Fibroblast of skin of left biceps (primary cell): ENCODE measurements at regions not wholly inside any gene's neighbourhood (a gene's known extent, or its start where the extent isn't known, plus 50 kb on each side); places are given as distances from the start of the nearest gene placed in this dataset.

Experiments used
- DNase-seq, 2 experiments: peaks; one replicate each; pipeline ENCODE4 v3.0.0-alpha.2; 2013; ENCODE audit warnings: low read depth in 2 of 2

DNA sequence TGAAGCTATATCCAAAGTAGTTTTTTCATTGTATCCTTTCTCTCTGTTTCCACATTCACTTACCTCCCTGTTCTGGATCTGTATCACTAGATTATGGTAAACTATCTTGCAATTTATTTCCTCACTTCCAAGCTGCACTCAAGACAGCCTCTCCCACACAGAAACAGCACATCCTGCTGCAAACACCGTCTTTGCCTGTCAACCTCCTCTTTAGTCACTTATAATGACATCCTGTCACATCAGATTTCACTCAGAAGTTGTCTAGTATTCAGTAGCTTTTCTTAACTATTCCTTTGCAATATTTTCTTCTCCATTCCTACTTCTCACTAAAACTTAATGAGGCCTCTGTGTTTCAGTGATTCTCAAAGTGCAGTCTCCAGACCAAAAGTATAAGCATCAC is 490.8 kb downstream of the IGSF11 start:
- no peak for DNase-seq

DNA sequence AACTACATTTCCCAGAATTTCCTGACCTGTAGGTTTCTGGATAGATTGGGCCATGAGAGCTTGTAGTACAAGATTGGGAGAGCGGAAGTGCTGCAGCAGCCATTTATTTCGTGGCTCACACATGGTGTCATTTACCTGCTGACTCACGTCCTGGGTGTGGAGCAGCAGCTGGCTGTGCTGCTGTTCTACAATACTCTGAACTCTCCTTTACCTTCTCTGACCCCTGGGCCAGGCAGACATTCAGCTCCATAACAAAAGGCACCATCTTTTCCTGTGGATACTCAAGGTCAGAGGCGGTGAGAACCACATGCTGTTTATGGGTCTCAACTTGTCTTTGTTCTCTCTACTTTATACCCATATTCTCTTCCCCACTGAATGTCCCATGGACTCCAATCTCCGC is 490.2 kb downstream of the IGSF11 start:
- DNase-seq: no peak

DNA sequence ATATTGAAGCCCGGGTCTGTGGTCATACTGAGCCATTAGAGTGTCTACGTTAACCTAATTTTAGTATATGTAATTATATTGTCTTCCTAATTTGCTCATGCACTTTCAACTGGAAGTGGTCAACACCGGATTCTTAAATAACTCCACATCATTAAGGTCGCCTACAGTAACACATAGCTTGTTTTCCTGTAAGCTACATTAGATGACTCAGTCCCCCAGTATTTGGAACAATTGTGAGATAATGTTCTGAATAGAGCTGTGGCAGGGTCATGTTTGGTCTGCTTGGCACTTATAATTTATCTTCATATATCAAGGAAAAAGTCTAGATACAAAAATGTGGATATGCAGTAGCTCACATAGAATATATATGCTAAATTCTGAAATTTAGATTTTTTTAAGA is 486.2 kb downstream of the IGSF11 start:
- DNase-seq: no peak

DNA sequence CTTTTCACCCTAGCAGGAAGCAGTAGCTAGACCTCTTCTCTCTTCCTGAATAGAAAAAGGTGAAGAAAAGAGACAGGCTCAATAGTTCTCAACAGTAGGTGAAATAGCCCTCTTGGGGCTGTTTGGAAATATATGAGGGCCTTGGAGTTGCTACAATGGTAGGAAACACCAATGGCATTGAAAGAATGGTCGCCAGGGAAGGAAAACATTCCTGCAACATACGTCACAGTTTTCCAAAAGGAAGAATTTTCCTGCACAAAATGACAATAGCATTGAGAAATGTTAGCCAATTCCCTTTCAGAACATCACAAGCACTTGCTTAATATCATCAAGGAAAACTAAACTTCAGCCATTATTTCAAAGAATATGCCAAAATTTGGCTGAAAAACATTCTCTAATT is 484.5 kb downstream of the IGSF11 start:
- DNase-seq: no peak

DNA sequence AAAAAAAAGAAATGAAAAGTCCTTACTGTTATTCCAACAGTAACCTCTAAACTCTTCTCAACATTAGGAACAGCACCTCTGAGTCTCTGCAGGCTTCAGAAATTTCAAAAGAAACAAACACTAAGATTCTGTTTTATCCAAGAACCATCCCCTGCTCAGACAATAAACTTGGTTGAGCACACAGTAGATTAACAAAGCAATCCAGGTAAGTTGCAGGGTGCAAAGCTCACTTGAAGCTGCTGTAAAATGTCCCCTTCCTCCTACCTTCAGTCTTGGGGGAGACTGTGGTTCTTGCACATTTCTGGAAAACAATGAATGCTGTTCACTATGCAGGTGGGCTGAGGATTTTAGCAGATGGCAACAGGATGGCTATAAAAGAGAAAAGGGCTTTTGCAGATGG is 484.1 kb downstream of the IGSF11 start:
- no peak for DNase-seq

DNA sequence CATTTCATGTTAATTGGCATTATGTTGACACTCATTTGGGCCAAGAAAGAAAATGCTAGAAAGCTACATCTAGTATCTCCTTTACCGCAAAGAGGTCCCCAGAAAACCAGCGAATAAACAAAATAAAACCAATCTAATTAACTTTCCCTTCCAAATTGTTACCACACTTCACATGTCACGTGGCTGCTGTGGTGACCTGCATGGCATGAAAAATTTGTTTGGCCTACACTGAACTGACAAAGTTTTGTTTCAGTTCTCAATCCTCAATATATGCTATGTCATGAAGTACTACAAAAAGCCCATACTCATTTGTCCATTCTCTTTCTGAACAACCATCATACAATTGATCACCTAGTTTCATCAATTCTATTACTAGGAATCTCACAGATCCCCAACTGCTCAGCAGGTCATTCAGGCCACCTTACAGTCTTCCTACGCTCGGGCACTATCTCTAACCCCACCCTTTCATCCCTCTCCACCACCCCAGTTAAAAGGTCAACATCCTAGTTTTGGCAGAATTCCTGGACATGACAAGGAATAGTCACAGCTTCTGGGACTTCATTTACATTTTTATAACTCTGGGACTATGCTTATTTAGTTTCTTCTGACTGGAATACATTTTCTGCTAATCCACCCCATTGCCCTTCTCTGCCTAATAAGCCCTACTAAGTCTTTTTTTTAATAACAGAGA is 480.4 kb downstream of the IGSF11 start:
- DNase-seq: no peak

DNA sequence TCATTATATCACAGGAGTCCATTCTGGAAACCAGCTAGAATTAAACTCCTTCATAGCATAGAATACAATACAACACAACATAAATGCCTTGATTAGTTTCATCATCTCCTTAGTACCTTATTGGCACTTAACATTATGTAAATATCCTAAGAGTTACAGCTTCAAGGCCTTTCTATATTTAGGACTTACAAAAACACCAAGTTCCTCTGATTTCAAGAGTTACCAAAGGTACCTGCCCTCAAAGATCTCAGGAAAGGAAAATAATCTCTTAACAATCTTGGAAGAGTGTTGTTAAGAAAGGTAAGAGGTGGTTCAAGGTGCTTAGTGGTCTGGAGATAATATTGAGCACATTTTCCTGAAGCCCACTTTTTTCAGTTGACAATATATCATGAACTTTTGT is 477.7 kb downstream of the IGSF11 start:
- DNase-seq: no peak

DNA sequence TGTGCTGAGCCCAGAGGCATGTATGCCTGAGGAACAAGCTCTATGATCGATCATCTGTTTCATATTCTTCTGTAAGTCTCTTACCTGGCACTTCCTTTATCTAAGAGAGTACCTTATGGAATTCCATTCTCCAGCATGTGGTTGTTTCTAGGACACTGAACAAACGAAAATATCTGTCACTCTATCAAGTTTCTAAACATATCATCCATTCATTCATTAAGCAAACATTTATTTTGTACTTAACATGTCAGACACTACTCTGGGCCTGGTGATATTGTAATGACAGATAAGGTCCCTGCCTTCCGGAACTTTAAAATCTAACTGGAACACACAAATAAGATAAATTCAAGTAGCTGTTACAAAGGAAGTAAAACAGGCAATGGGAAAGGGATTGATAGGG is 477.1 kb downstream of the IGSF11 start:
- DNase-seq: no peak

DNA sequence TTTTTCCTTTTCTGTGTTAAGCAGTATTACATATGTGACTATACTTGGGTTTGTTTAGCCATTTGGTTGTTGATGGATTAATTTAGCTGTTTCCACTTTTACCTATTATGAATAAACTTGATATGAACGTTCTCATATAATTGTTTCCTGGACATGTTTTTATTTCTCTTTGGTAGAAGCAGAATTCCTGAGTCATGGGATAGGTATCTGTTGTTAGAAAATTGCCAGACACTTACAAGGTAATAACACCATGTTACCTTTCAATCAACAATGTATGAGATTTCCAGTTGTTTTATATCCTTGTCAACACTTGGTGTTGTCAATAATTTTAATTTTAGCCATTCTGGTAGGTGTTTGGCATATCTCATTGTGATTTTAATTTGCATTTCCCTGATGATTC is 475.4 kb downstream of the IGSF11 start:
- no peak for DNase-seq

DNA sequence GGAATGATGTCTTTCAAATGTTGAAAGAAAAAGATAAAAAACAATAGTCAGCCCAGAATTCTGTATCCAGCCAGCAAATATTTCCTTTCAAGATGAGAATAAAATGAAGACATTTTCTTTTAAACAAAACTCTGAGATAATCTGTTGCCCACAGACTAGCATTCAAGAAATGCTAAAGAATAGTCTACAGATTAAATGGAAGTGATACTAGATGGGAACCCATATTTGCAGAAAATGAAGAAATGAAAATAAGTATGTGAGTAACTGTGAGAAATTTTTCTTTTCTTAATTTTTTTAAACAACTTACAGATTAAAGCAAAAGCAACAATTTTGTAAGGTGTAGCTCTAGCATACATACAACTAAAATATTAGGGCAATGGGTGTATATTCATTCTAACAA is 469.8 kb downstream of the IGSF11 start:
- DNase-seq: no peak

DNA sequence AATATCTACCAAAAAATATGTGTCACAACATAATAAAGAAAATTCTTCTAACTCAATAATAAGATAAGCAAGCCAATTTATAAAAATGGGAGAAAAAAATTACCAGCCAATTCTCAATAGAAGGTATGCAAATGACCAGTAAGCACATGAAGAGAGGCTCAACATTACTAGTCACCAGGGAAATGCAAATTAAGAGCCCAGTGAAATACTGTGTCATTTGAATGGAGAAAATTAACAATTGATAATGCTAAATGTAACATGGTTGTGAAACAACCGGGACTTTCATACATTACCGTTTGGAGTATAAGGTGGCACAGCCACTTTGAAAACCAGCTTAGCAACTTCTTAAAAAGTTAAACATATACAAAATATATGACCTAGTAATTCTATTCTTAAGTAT is 460.7 kb downstream of the IGSF11 start:
- DNase-seq: no peak

DNA sequence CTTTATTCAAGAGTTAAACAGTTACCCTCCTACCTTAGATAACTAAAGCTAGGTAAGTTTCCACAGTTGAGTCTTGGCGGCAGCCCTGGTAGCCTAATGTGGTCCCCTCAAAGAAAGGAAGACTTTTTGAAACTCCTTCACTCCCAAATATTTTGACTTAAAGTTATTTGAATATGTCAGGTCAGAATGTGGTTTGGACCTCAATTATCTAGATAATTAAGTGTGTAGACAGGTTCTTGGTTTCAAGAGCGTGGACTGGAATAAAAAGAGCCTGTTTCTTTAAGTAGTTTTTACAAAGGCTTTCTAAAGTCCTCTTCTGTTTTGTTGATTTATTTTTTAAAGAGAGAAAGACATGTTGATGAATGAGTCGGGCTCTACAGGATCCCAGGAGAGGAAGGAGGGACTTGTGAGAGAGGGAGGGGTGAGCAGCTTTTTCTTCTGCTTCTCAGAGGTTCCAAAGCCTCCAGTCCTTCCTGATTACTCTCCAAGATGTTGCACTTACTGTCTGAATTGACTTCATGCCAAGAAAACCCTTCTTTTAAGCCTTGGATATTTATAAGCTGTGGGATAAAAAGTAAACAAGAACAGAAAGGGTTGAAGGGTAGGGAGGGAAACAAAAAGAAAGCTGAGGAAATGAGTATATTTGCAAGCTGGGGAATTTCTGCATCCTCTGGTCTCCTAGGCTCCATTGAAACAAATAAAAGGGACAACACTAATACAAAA is 457.4 kb downstream of the IGSF11 start:
- no peak for DNase-seq

DNA sequence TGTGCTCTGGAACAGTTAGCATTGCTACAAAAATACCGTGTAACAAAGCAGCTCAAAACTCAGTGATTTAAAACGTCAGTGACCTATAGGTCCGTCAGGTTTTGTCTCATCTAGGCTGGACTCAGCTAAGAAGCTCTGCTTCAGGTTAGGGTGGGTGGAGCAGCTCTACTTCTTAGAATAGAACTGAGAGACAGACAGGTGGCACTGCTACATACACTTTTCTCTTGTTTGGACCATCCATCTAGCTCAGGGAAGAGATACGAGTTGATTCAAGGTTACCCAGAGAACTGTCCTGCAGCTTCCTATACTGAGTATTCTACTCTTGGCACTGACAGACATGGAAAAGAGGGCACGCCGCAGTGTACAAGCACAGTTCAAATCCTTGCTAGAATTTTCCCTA is 456.1 kb downstream of the IGSF11 start:
- DNase-seq: no peak

DNA sequence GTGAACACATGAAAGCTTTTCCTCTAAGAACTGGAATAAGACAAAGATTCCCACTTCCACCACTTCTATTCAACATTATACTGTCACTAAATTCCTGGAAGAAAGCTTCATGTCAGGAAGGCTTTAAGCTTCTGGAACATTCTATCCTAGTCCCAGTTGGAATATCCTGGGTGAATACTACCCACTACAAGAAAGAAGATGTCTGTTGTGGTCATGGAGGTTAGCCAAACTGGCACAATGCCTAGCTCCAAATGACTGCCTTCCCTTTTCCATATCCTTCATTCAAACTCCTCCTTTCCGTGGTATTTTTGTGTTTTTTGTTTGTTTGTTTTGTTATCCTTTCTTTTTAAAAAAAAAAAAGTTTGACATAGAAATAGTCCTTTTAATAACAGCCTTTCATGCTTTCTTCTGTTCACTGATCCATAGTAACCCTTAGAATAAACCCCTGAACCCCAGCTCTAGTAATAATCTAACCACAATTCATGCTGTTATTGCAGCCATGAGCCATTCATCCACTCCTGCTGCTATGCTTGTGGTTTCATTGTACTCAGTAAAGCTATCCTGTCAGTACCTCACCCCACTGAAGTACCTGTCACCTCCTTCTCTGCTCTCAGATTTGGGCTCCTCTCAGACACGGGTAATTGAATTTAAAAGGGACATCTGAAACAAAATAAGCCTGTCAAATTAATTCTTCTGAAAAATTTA is 447.5 kb downstream of the IGSF11 start:
- DNase-seq: no peak

DNA sequence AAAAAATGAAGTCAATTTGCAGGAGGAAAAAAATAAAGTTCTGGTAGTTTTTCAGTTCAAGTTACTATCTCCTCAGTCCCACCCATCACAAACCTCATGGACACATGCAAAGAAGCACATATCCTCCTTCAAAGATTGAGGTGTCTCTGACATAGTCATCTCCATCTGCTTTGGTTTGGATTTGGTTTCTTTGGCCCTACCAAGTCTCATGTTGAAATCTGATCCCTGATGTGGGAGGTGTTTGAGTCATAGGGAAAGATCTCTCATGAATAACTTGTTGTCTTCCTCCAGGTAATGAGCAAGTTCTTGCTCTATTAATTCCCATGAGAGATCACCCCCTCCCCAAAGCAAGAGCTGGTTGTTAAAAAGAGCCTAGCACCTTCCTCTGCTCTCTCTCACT is 446.8 kb downstream of the IGSF11 start:
- DNase-seq: no peak

DNA sequence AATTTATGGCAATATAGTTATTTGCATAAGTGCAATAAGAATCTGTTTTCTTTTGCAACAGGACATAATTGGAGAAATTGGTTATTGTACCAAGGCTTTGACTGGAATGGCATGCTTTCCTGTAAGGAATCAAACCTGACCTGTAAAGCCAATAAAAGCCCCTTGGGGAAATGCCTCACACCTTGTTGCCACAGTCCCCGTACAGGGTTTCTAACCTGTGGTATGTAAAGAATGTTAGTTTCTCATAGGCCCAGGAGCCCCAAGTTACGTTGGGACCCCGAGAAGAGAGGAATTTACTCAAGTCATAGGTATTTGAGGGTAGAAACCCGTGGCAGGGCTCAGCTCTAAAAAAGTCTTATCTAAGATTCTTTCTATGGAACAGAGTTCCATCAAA is 441.4 kb downstream of the IGSF11 start:
- no peak for DNase-seq

DNA sequence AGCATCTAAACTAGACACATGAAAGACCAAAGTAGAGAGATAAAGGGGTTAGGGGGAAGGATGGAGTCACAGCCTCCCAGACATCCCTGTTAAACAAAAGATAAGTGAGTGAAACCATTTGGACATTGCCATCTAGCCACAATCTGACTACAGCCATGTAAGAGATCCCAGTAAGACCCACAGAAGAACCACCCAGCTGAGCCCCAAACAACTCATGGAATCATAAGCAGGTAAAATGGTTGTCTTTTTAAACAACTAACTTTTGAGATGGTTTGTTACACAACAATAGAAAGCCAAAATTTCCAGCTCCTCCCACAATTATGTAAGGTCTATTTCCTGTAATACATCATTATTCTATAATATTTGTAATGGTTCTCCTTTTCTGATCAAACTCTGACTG is 437.5 kb downstream of the IGSF11 start:
- no peak for DNase-seq

DNA sequence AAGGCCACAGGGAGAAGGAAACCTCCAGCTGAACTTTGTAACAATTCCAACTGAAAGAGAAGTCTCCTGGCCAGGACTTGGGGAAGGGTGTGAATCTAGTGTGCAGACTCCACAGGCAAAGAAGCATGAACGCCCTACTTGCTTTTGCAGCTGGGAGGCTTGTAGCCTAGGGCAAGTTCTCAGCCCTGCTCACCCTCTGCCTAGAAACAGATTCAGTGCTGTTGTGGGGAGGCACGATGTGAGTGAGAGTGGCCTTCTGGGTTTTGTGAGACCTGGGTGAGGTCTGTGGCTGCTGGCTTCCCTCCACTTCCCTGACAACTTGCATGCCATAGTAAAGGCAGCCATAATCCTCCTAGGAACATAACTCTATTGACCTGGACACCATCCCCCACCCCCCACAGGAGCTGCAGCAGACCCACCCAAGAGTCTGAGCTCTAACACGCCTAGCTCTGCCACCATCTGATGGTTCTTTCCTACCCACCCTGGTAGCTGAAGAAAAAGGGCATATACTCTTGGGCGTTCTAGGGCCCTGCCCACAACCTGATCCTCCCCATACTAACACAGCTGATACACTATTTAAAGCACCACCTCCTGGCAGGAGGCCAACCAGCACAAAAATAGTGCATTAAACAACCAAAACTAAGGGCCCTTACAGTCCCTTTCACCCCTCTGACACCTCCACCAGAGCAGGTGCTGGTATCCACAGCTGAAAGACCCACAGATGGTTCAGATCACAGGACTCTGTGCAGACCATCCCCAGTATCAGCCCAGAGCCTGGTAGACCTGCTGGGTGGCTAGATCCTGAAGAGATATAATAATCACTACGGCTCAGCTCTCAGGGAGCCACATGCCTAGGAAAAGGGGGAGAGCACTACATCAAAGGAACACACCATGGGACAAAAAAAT is 426.5 kb downstream of the IGSF11 start:
- DNase-seq: no peak

DNA sequence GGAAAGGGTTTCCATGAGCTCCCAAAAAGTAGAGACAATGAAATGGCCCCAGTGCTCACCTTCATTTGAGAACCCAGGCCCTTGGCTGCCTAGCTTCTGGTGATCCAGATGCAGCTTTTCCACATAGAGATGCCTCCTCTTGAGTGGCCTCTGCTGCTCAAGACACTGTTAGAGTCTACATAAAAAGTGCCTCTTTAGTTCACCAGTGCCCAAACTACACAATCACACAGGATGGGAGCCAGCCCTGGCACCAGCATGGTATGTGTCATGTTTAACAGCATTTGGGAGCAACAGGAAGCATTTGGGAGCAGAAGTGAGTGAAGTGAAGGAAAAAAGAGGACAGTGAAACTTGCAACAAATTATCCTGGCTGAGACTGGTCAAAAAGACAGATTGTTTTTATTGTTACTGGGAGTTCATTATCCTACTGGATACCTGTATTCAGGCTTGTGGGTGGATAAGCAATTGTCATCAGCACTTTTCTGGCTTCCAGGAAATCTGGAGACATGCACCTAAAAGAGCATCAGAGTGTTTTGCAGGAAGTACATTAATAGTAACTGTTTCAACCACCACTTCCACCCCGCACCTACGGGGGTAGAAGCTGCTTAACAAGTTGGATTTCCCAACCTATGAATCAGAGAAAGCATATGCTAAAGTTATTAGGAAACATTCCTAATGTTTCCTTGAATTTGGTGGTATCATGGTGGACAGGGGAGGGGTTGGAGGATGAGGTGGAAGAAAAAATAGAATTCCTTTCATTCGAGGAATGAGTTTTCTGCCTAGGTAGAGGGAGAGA is 416.2 kb downstream of the IGSF11 start:
- no peak for DNase-seq

DNA sequence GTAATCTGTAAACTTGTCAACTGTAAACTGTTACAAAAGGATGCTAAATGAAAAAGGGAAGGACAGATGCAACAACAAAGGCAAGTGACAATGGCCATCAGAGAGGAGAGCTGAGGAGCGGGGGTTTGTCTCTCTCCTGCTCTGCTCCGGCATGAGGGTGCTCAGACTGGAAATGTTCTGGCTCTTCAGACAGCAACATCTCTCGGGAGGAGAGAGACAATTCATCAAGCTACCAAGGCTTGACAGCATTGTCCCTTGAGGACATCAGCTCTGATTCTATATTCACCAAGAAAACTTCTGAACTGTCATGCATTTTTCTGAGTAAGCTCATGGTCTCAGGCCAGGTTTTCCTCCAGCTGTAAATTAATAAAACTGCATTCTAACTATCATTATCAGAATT is 408.2 kb downstream of the IGSF11 start:
- DNase-seq: no peak

DNA sequence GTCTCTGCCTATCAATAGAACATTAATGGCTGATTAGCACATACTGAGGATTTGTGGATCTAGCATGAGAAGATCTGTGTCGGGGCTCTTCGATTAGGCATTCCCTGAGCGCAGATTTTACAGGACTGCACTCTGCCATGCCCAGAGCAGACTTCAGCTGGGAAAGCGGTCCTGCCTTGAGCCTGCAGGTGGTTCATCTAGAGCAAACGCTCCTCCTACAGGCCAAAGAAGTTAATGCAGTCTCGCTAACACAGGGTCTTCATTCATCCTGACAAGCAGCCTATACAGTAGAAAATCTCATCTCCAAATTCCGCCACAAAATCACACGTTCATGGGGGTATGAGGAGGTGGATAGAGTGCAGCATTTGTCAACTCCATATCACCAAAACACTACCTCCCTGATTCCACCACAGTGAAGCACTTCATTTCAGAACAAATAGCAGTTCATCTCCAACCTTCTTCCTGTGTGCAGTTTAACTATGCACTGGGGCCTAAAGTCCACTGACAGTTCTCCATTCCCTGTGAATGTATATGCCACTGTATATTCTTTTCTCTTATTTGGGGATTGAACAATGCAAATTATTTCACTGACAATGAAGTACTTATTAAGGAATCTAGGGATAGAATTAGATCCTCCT is 405.8 kb downstream of the IGSF11 start:
- peak; percentile 6 to 11 for DNase-seq
